HG02943 (cell line): ENCODE measurements at regions not wholly inside any gene's neighbourhood (a gene's known extent, or its start where the extent isn't known, plus 50 kb on each side); places are given as distances from the start of the nearest gene placed in this dataset.
A peak's percentile ranks its signal among the peaks of the same experiment; 100 is the strongest.

ENCODE experiments used
- ATAC-seq: cut with Tn5 transposase; IDR thresholded peaks from one replicate; pipeline ENCODE4 v1.9.1; 2021; ENCODE audit warnings: mild to moderate bottlenecking, low read depth, moderate library complexity; ENCODE audit not compliant: unreplicated experiment

GRCh38 chr1:55289042-55289441 is 73.9 kb upstream of the USP24 start:
- no peak for ATAC-seq

GRCh38 chr1:55288245-55288644 is 73.1 kb upstream of the USP24 start:
- peak; percentile 85 for ATAC-seq

- peak; percentile 14 for ATAC-seq
Observed at GRCh38 chr1:55287723-55288122, 72.6 kb upstream of the USP24 start.

GRCh38 chr1:55286856-55287602 is 71.9 kb upstream of the USP24 start:
- no peak for ATAC-seq

GRCh38 chr1:55285834-55286233 is 70.7 kb upstream of the USP24 start:
- ATAC-seq = no peak

GRCh38 chr1:55284856-55285255 is 69.7 kb upstream of the USP24 start:
- ATAC-seq = no peak

GRCh38 chr1:55282058-55282457 is 66.9 kb upstream of the USP24 start:
- ATAC-seq = no peak

GRCh38 chr1:55280731-55281130 is 65.6 kb upstream of the USP24 start:
- no peak for ATAC-seq

GRCh38 chr1:55279627-55280026 is 64.5 kb upstream of the USP24 start:
- ATAC-seq = no peak

- ATAC-seq = no peak
Observed at GRCh38 chr1:55278378-55278777, 63.2 kb upstream of the USP24 start.

- ATAC-seq = peak; percentile 95
Observed at GRCh38 chr1:55277377-55278130, 62.4 kb upstream of the USP24 start.

GRCh38 chr1:55276671-55277376 is 61.7 kb upstream of the USP24 start:
- ATAC-seq = no peak

- ATAC-seq = no peak
Observed at GRCh38 chr1:55275941-55276341, 60.8 kb upstream of the USP24 start.

- no peak for ATAC-seq
Observed at GRCh38 chr1:55275151-55275748, 60.1 kb upstream of the USP24 start.

- no peak for ATAC-seq
Observed at GRCh38 chr1:55272994-55273393, 57.8 kb upstream of the USP24 start.
